ENCODE measurements at regions not wholly inside any gene's neighbourhood (a gene's known extent, or its start where the extent isn't known, plus 50 kb on each side); places are given as distances from the start of the nearest gene placed in this dataset.

DNA sequence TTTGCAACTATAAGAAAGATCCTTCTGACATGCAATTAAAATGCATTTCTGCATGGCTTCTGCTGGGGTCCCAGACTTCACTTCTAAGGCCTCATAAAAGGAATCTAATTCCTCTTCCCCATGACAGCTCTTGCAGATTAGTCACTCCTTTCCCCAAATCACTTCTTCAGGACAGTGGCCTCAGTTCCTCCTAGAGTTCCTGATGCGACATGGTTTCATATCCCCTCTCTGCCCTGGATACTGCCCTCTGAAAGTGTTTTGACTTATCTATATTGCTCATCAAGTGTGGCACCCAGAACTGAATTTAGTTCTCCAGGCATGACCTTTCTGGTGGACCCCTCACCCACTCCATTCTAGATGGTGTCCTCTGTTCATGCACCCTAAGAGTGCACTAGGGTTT is 238.1 kb downstream of the FOXO1 start:
- no peak overlapping the region for H3K4me3 ChIP-seq (ENCODE audit: low read depth, low read length)
- DNase-seq (ENCODE audit: low read depth): no peak

DNA sequence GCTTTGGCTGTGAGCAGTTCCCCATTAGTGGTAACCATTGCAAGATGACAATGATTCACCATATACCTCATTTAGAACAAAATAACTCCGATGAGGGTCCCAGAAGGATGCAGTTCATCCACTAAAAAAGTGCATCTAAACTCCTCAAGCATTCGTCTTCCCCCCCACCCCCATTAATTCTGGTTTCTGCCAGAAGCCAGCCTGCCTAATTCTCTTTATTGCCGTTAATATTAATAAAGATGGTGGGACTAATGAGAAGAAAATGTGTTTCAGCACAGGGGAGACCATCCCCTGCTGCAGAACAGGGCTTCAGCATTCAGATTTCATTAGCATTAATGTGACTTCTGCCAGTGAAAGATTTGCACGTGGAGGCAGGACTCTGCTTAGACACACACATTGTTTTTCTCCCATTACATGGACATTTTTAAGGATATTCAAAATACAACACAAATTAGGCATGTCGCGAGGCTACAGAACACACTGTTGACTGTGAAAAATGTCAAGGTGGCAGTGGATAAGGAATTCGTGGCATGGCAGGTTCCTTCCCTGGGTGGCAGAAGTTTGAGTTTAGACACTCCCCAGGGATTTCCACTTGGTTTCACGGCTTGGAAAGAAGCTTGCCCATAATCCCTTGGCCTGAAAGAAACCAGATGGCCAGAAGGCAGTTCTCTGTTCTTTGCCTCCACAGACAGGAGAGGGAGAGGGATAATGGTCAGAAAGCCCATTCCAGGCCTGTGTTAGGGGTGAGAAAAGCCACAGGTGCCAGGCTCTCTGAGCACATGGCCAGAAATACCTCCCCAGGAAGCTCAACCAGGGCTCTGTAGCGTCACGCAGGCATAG is 236.5 kb downstream of the FOXO1 start:
- TF ChIP-seq, protein P1, sequence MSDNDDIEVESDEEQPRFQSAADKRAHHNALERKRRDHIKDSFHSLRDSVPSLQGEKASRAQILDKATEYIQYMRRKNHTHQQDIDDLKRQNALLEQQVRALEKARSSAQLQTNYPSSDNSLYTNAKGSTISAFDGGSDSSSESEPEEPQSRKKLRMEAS (IDR thresholded peaks at IDR 0.05; ENCODE audit: low read depth, low read length): no peak
- no peak for TF ChIP-seq POLR2A (IDR thresholded peaks at IDR 0.05; ENCODE audit: extremely low read depth, insufficient read length)
- TF ChIP-seq, protein P2, sequence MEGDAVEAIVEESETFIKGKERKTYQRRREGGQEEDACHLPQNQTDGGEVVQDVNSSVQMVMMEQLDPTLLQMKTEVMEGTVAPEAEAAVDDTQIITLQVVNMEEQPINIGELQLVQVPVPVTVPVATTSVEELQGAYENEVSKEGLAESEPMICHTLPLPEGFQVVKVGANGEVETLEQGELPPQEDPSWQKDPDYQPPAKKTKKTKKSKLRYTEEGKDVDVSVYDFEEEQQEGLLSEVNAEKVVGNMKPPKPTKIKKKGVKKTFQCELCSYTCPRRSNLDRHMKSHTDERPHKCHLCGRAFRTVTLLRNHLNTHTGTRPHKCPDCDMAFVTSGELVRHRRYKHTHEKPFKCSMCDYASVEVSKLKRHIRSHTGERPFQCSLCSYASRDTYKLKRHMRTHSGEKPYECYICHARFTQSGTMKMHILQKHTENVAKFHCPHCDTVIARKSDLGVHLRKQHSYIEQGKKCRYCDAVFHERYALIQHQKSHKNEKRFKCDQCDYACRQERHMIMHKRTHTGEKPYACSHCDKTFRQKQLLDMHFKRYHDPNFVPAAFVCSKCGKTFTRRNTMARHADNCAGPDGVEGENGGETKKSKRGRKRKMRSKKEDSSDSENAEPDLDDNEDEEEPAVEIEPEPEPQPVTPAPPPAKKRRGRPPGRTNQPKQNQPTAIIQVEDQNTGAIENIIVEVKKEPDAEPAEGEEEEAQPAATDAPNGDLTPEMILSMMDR (IDR thresholded peaks at IDR 0.05; ENCODE audit: low read depth, low read length): no peak
- TF ChIP-seq MYC (IDR thresholded peaks at IDR 0.05; ENCODE audit: low read depth, low read length): no peak
- DNase-seq (ENCODE audit: low read depth): no peak
- no peak overlapping the region for H3K4me3 ChIP-seq (ENCODE audit: low read depth, low read length)

More for the DNA sequence above, 238.1 kb downstream of the FOXO1 start:
- TF ChIP-seq POLR2A (IDR thresholded peaks at IDR 0.05; ENCODE audit: extremely low read depth, insufficient read length) (no peak), MYC (IDR thresholded peaks at IDR 0.05; ENCODE audit: low read depth, low read length) (no peak)
- TF ChIP-seq, protein P2 (IDR thresholded peaks at IDR 0.05; ENCODE audit: low read depth, low read length): no peak
- TF ChIP-seq, protein P1 (IDR thresholded peaks at IDR 0.05; ENCODE audit: low read depth, low read length): no peak

DNA sequence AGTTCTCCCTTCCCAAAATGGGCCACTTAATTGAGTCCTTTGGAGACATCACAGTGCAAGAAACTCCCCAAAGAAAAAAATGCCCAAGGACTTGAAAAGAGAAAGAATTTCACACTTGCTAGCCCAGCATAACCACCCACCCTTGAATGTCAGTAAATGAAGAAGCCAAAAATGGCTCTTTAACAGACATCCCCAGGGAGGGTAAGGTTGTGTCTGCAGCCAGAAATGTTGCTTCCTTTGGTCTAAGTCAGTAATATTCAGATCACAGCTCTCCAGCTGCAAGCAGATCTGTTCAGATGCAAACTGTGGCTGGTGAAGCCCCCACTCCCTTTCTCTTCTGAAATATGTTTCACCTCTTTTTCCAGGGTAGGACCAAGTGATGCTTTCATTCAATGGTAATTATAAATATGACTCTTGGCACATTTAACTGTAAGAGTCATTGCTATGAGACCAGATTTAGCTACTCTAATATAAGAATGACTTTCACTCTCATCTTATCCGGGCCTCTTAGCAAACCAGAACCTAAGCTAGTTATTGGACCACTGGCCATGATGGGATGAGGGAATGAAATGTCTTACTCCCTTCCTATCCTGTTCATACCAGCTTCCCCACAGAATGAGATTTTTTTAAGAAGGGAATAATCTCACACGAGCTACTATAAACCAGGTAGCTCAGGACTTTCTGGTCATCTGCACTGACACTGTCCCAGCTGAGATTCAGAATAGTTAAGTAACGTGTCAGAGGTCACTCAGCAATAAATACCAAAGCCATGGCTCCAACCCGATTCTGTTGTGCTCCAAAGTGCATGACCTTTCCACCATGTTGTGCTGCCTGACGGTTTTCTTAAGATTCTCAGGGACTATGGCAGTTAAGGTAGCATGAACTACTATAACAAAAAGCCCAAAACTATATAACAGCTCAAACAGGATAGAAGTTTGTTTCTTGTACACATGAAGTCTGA is 234.1 kb downstream of the FOXO1 start:
- H3K4me3 ChIP-seq (ENCODE audit: low read depth, low read length): no peak overlapping the region
- no peak for DNase-seq (ENCODE audit: low read depth)
- TF ChIP-seq MYC (IDR thresholded peaks at IDR 0.05; ENCODE audit: low read depth, low read length) (no peak), POLR2A (IDR thresholded peaks at IDR 0.05; ENCODE audit: extremely low read depth, insufficient read length) (no peak)
- TF ChIP-seq, protein P2 (IDR thresholded peaks at IDR 0.05; ENCODE audit: low read depth, low read length): no peak
- TF ChIP-seq, protein P1 (IDR thresholded peaks at IDR 0.05; ENCODE audit: low read depth, low read length): no peak

DNA sequence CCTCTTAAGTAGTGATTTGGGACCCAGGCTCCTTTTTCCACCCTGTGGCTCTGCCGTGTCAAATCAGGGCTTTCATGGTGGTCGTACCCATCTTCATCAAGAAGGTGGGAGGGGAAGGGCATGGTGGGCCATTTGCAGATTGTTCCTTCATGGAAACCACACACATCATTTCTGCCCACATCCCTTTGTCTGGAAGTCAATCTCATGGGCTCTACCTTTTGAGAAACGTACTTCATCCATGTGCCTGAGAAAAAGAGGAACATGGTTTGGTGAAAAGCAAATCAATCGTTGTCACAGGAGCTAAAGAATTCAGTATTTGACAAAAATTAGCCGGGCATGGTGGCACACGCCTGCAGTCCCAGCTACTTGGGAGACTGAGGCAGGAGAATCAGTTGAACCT is 233.4 kb downstream of the FOXO1 start:
- no peak overlapping the region for H3K4me3 ChIP-seq (ENCODE audit: low read depth, low read length)
- TF ChIP-seq MYC (IDR thresholded peaks at IDR 0.05; ENCODE audit: low read depth, low read length): no peak
- TF ChIP-seq, protein P1 (IDR thresholded peaks at IDR 0.05; ENCODE audit: low read depth, low read length): no peak
- TF ChIP-seq POLR2A (IDR thresholded peaks at IDR 0.05; ENCODE audit: extremely low read depth, insufficient read length): no peak
- TF ChIP-seq, protein P2 (IDR thresholded peaks at IDR 0.05; ENCODE audit: low read depth, low read length): no peak
- no peak for DNase-seq (ENCODE audit: low read depth)

DNA sequence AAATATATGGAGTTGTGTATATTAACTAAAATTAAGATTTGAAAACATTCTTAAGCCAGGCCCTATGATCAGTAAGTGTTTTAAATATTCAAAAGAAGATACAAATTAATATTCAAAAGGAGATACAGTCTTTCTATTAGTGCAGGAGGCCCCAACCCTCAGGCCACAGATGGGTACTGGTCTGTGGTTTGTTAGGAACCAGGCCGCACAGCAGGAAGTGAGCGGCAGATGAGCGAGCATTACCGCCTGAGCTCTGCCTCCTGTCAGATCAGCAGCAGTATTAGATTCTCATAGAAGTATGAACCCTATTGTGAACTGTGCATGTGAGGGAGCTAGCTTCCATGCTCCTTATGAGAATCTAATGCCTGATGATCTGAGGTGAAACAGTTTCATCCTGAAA is 232.9 kb downstream of the FOXO1 start:
- TF ChIP-seq, protein P1 (IDR thresholded peaks at IDR 0.05; ENCODE audit: low read depth, low read length): no peak
- TF ChIP-seq POLR2A (IDR thresholded peaks at IDR 0.05; ENCODE audit: extremely low read depth, insufficient read length) (no peak), MYC (IDR thresholded peaks at IDR 0.05; ENCODE audit: low read depth, low read length) (no peak)
- TF ChIP-seq, protein P2 (IDR thresholded peaks at IDR 0.05; ENCODE audit: low read depth, low read length): no peak
- no peak overlapping the region for H3K4me3 ChIP-seq (ENCODE audit: low read depth, low read length)
- peak; percentile 56 for DNase-seq (ENCODE audit: low read depth)

Data from NB4 (cell line).